ENCODE measurements at regions not wholly inside any gene's neighbourhood (a gene's known extent, or its start where the extent isn't known, plus 50 kb on each side); places are given as distances from the start of the nearest gene placed in this dataset.

- Histone ChIP-seq H2BK12ac (ENCODE audit: insufficient read length, low read depth, low read length) (no peak overlapping the region), H3K56ac (ENCODE audit: insufficient read length, low read depth, low read length) (no peak overlapping the region), H3K27ac (ENCODE audit: insufficient read length, low read depth, low read length) (no peak overlapping the region), H3K23me2 (ENCODE audit: insufficient read length, low read depth, low read length, poor library complexity, severe bottlenecking) (no peaks in the 10 kb centered on the region), H3K79me1 (ENCODE audit: insufficient read depth, low read depth, low read length, poor library complexity, severe bottlenecking) (no peaks in the 10 kb centered on the region), H2AFZ (ENCODE audit: low read length) (no peak overlapping the region), H4K20me1 (ENCODE audit: control insufficient read depth, insufficient read depth, insufficient read length) (no peaks in the 10 kb centered on the region), H3K4me2 (ENCODE audit: insufficient read depth, insufficient read length, low read length) (no peak overlapping the region), H3K9me3 (ENCODE audit: control insufficient read depth, low read depth, low read length) (no peaks in the 10 kb centered on the region), H4K5ac (ENCODE audit: insufficient read length, low read depth, low read length) (no peak overlapping the region), H2BK120ac (ENCODE audit: low read depth, low read length, poor library complexity, severe bottlenecking) (no peak overlapping the region), H2AK5ac (ENCODE audit: insufficient read length, low read length) (no peak overlapping the region), H3K23ac (ENCODE audit: insufficient read length, low read depth, low read length) (no peak overlapping the region), H3K4ac (ENCODE audit: low read depth, low read length) (no peak overlapping the region), H4K91ac (ENCODE audit: insufficient read length, low read depth, low read length) (no peak overlapping the region), H3K9ac (ENCODE audit: extremely low read depth, insufficient read length, low read length) (no peak overlapping the region), H2BK5ac (ENCODE audit: insufficient read length, low read length) (no peak overlapping the region), H3K79me2 (ENCODE audit: insufficient read depth, low read length) (no peaks in the 10 kb centered on the region), H2BK20ac (ENCODE audit: low read depth, low read length, poor library complexity, severe bottlenecking) (no peak overlapping the region), H3K18ac (ENCODE audit: insufficient read length, low read depth, low read length) (no peak overlapping the region), H2BK15ac (ENCODE audit: low read depth, low read length) (no peak overlapping the region), H3K14ac (ENCODE audit: insufficient read depth, low read length) (no peak overlapping the region), H4K8ac (replicated peaks; ENCODE audit: insufficient read length, low read depth, low read length) (no peak overlapping the region), H3K27me3 (ENCODE audit: insufficient read depth, low read length) (no peaks in the 10 kb centered on the region), H3K4me1 (ENCODE audit: insufficient read depth, low read length) (no peaks in the 10 kb centered on the region), H3T11ph (ENCODE audit: low read length) (no peak overlapping the region)
- TF ChIP-seq CTCF (conservative IDR thresholded peaks at IDR 0.05): no peak
- DNase-seq: no peak
- WGBS (ENCODE audit: extremely low coverage, insufficient read length, low lambda C conversion rate): no CpG with 5 or more reads among the region's 3 CpGs
- H3K4me3 Mint-ChIP-seq: no peak overlapping the region
- H3K9me3 Mint-ChIP-seq: peaks cover 5% of the 10 kb centered on the region in 2 experiments
- peaks cover 3 to 6% (median 4%) of the 10 kb centered on the region in 3 experiments; a peak in 6 of 7 replicates for H3K36me3 Mint-ChIP-seq (ENCODE audit: insufficient read depth in 1 of 3, low read depth in 3 of 3)
- no peak overlapping the region for H3K27ac Mint-ChIP-seq
- H3K27me3 Mint-ChIP-seq (ENCODE audit: low read depth): peaks cover 6% of the 10 kb centered on the region
- H3K4me1 Mint-ChIP-seq: peaks cover 14 to 15% of the 10 kb centered on the region in 2 experiments
These were observed 95.8 kb upstream of the ANKRD55 start for GRCh38 chr5:56328753-56329560.

Data from H9 (cell line).